HEK293T (cell line): ENCODE measurements at regions not wholly inside any gene's neighbourhood (a gene's known extent, or its start where the extent isn't known, plus 50 kb on each side); places are given as distances from the start of the nearest gene placed in this dataset.

Experiments used
- ARNT ChIP-seq: fragments of 450-650 bp; IDR thresholded peaks from 2 replicates; pipeline ENCODE4 v1.6.1; 2017; ENCODE audit warnings: mild to moderate bottlenecking
- BHLHE40 ChIP-seq: fragments of 450-650 bp; IDR thresholded peaks from 2 replicates; pipeline ENCODE4 v1.6.1; 2016; ENCODE audit warnings: mild to moderate bottlenecking, moderate library complexity, borderline replicate concordance
- FOXM1 ChIP-seq: fragments of 450-650 bp; IDR thresholded peaks from 2 replicates; pipeline ENCODE4 v1.6.1; 2017; ENCODE audit warnings: mild to moderate bottlenecking, borderline replicate concordance
- HDGF ChIP-seq: fragments of 450-650 bp; IDR thresholded peaks from 2 replicates; pipeline ENCODE4 v1.6.1; 2017; ENCODE audit warnings: antibody characterized with exemption, borderline replicate concordance
- L3MBTL2 ChIP-seq: fragments of 450-650 bp; conservative IDR thresholded peaks from 2 replicates; pipeline ENCODE4 v1.6.1; 2016; ENCODE audit warnings: mild to moderate bottlenecking
- LEF1 ChIP-seq: fragments of 450-650 bp; IDR thresholded peaks from 2 replicates; pipeline ENCODE4 v1.6.1; 2017; ENCODE audit warnings: mild to moderate bottlenecking, borderline replicate concordance
- NFRKB ChIP-seq: fragments of 450-650 bp; IDR thresholded peaks from 2 replicates; pipeline ENCODE4 v1.6.1; 2016; ENCODE audit warnings: mild to moderate bottlenecking, moderate library complexity
- PKNOX1 ChIP-seq: fragments of 450-650 bp; IDR thresholded peaks from 2 replicates; pipeline ENCODE4 v1.6.1; 2016
- SP1 ChIP-seq: fragments of 450-650 bp; IDR thresholded peaks from 2 replicates; pipeline ENCODE4 v1.6.1; 2017
- SUZ12 ChIP-seq: fragments of 450-650 bp; IDR thresholded peaks from 2 replicates; pipeline ENCODE4 v1.6.1; 2016; ENCODE audit warnings: mild to moderate bottlenecking
- TARDBP ChIP-seq: fragments of 450-650 bp; IDR thresholded peaks from 2 replicates; pipeline ENCODE4 v1.6.1; 2016

- TF ChIP-seq BHLHE40 (no peak), NFRKB (no peak), SUZ12 (no peak), LEF1 (no peak), ARNT (no peak), TARDBP (no peak), L3MBTL2 (no peak), SP1 (no peak), HDGF (no peak), PKNOX1 (no peak), FOXM1 (no peak)
Measured at GRCh38 chr2:12348216-12348615, 368.5 kb upstream of the TRIB2 start.
